Parathyroid adenoma (tissue), 2 donors: ENCODE measurements at regions not wholly inside any gene's neighbourhood (a gene's known extent, or its start where the extent isn't known, plus 50 kb on each side); places are given as distances from the start of the nearest gene placed in this dataset.

ENCODE experiments used
- H2AFZ ChIP-seq: fragments of 300-600 bp; sonication (generic); one replicate; pipeline ENCODE4 v1.7.0; 2017; ENCODE audit warnings: antibody characterized with exemption, mild to moderate bottlenecking
- H3K27ac ChIP-seq: fragments of 300-600 bp; sonication (generic); one replicate; pipeline ENCODE4 v1.7.0; 2017
- H3K27me3 ChIP-seq: fragments of 300-600 bp; sonication (generic); one replicate; pipeline ENCODE4 v1.7.0; 2017; ENCODE audit warnings: low read length; ENCODE audit not compliant: control insufficient read depth, insufficient read depth
- H3K36me3 ChIP-seq: fragments of 300-600 bp; sonication (generic); one replicate; pipeline ENCODE4 v1.7.0; 2017; ENCODE audit warnings: low read length; ENCODE audit not compliant: control insufficient read depth, insufficient read depth
- H3K4me1 ChIP-seq: fragments of 300-600 bp; sonication (generic); one replicate; pipeline ENCODE4 v1.7.0; 2017; ENCODE audit warnings: control low read depth
- H3K4me2 ChIP-seq: fragments of 300-600 bp; sonication (generic); one replicate; pipeline ENCODE4 v1.7.0; 2017; ENCODE audit warnings: low read length
- H3K4me3 ChIP-seq: fragments of 300-600 bp; sonication (generic); one replicate; pipeline ENCODE4 v1.7.0; 2017; ENCODE audit warnings: low read depth, low read length
- H3K79me2 ChIP-seq: fragments of 300-600 bp; sonication (generic); one replicate; pipeline ENCODE4 v1.7.0; 2017; ENCODE audit warnings: control low read depth
- H3K9ac ChIP-seq: fragments of 300-600 bp; sonication (generic); one replicate; pipeline ENCODE4 v1.7.0; 2017; ENCODE audit warnings: mild to moderate bottlenecking
- H3K9me3 ChIP-seq: fragments of 300-600 bp; sonication (generic); one replicate; pipeline ENCODE4 v1.7.0; 2017; ENCODE audit warnings: low read length; ENCODE audit not compliant: control insufficient read depth
- CTCF ChIP-seq: fragments of 300-600 bp; sonication (generic); IDR thresholded peaks from one replicate; pipeline ENCODE4 v1.7.0; 2017; ENCODE audit warnings: antibody characterized with exemption, mild to moderate bottlenecking
- donor health status: primary hyperparathyroidism.

- Histone ChIP-seq H3K79me2 (no peaks in the 10 kb centered on the region), H3K9ac (no peak overlapping the region), H3K27ac (peak overlapping the region; percentile 39)
Observed at GRCh38 chr5:56358703-56359681, 125.9 kb upstream of the ANKRD55 start.

GRCh38 chr5:56358046-56358445 is 124.9 kb upstream of the ANKRD55 start:
- no peak overlapping the region for H3K9ac ChIP-seq
- no peak overlapping the region for H3K4me2 ChIP-seq
- no peak overlapping the region for H3K27ac ChIP-seq
- no peaks in the 10 kb centered on the region for H3K79me2 ChIP-seq
- no peaks in the 10 kb centered on the region for H3K9me3 ChIP-seq
- no peaks in the 10 kb centered on the region for H3K36me3 ChIP-seq
- H3K4me3 ChIP-seq, result no peak overlapping the region
- H3K27me3 ChIP-seq, result no peaks in the 10 kb centered on the region
- peaks cover 22% of the 10 kb centered on the region for H3K4me1 ChIP-seq
- H2AFZ ChIP-seq, result peak overlapping the region; percentile 68
- TF ChIP-seq CTCF, result no peak

More at GRCh38 chr5:56358703-56359681, 125.9 kb upstream of the ANKRD55 start:
- H3K27me3 ChIP-seq, result no peaks in the 10 kb centered on the region
- no peak for TF ChIP-seq CTCF
- H3K4me2 ChIP-seq, result no peak overlapping the region
- H3K4me3 ChIP-seq, result no peak overlapping the region
- H3K36me3 ChIP-seq, result no peaks in the 10 kb centered on the region
- peak overlapping the region; percentile 68 for H2AFZ ChIP-seq
- no peaks in the 10 kb centered on the region for H3K9me3 ChIP-seq
- H3K4me1 ChIP-seq, result peaks cover 26% of the 10 kb centered on the region

- Histone ChIP-seq H3K4me3 (no peak overlapping the region), H3K27ac (no peak overlapping the region), H3K79me2 (no peaks in the 10 kb centered on the region), H3K27me3 (no peaks in the 10 kb centered on the region), H3K4me1 (peaks cover 22% of the 10 kb centered on the region), H3K36me3 (no peaks in the 10 kb centered on the region), H3K9ac (no peak overlapping the region), H2AFZ (peak overlapping the region; percentile 17), H3K4me2 (no peak overlapping the region), H3K9me3 (no peaks in the 10 kb centered on the region)
- TF ChIP-seq CTCF, result no peak
Observed at GRCh38 chr5:56357426-56357825, 124.3 kb upstream of the ANKRD55 start.

GRCh38 chr5:56356836-56357160 is 123.7 kb upstream of the ANKRD55 start:
- no peak for TF ChIP-seq CTCF
- H3K9ac ChIP-seq, result no peak overlapping the region
- no peaks in the 10 kb centered on the region for H3K36me3 ChIP-seq
- no peak overlapping the region for H3K4me2 ChIP-seq
- H3K9me3 ChIP-seq, result no peaks in the 10 kb centered on the region
- peaks cover 22% of the 10 kb centered on the region for H3K4me1 ChIP-seq
- H2AFZ ChIP-seq, result no peak overlapping the region
- no peaks in the 10 kb centered on the region for H3K79me2 ChIP-seq
- H3K27ac ChIP-seq, result no peak overlapping the region
- H3K27me3 ChIP-seq, result no peaks in the 10 kb centered on the region
- H3K4me3 ChIP-seq, result no peak overlapping the region
